CD4-positive, alpha-beta T cell treated with Interleukin-12 subunit alpha and Interleukin-12 subunit beta, for 1 hour (primary cell): ENCODE measurements at regions not wholly inside any gene's neighbourhood (a gene's known extent, or its start where the extent isn't known, plus 50 kb on each side); places are given as distances from the start of the nearest gene placed in this dataset.

Experiments used
- DNase-seq: peaks from one replicate; pipeline ENCODE4 v3.0.0-alpha.2; 2020

GRCh38 chr18:8538935-8539334 is 70.3 kb upstream of the RAB12 start:
- no peak for DNase-seq

DNA sequence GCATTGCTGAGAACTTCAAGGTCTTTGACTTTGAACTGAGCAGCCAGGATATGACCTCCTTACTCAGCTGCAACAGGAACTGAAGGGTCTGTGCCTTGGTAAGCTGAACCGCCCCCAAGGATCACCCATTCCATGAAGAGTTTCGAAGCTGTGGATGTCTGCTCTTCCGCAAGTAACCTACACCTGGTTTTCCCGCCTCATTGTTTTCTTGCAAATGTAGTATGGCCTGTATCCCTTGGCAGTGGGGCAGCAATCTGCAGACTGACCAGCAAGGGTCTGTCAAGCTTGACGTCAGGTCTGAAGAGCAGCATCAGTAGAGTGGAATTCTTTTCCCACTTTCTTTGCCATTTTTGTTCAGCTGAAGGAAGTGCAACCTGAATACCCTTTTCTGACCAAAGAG is 62.6 kb upstream of the RAB12 start:
- no peak for DNase-seq

DNA sequence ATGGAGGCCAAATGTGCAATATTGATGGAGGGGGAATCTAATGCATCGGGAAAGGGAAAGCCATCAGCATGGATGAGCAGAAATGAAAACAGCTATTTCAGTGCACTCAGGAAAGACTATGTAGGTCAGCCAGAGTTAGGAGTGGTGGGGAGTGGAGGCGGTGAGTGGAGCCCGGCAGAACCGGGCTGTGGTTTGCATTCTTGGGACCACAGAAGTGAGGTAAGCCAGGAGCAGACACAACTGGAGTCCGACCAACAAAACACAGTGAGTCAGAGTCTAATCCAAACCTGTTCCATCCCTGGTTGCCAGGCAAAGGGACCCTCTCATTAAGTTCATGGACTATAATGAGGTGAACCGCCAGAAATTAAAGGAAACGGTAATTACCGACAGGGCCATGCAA is 61.1 kb upstream of the RAB12 start:
- no peak for DNase-seq

DNA sequence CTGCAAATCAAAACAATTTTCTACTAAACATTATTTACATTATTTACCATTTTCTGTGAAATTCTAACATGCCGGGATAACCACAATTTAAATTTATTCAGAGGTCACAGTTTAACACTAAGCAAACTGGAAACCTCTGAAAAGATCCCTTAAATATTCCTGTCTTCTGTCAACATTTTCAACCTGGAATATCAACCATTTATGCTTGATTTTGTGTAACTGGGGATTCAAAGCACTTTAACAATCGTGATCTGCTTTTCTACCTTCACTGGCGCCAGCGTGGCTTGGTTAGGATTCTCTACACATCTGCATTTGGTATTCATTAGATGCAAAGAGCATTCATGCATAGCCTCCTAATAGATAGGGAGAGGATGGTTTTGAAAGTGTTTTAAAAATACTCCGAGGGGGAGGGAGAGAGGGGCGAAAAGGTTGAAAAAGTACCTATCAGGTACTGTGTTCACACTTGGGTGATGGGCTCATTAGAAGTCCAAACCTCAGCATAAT is 59.9 kb upstream of the RAB12 start:
- no peak for DNase-seq

DNA sequence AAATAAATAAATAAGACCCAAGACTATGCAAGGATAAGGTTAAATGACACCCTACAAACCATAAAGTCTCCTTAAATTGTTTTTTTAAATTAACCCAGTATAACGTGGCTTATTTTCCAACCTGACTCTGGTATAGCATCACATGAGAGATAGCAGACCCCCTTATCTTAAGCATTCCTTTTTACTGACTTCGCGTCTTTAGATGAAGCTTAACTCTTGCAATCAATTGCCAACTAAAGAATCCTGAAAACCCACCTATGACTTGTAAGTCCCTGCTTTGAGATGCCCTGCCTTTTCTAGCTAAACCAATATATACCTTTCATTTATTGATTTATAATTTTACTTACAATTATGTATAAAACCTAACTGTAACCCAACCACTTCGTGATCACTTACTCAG is 57.1 kb upstream of the RAB12 start:
- no peak for DNase-seq

DNA sequence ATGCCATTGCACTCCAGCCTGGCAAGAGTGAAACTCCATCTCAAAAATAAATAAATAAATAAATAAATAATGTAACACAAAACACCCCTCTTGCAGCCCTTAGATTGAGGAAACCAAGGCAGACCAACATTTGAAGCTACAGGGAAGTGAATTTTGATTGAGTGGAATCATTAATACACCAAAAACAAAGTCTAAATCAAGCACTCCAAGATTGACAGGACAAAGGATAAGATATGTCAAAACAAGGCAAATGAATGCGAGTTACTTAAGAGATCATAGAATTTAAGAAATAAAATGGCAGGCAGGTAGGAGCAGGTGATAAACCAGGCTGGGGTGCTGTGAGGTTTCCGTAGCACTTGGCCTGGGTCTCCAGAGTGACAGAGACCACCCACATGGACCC is 54.9 kb upstream of the RAB12 start:
- no peak for DNase-seq

GRCh38 chr18:8556424-8556823 is 52.8 kb upstream of the RAB12 start:
- no peak for DNase-seq
